Activated CD4-positive, alpha-beta memory T cell treated with anti-CD3 and anti-CD28 coated beads for 36 hours (primary cell): ENCODE measurements at regions not wholly inside any gene's neighbourhood (a gene's known extent, or its start where the extent isn't known, plus 50 kb on each side); places are given as distances from the start of the nearest gene placed in this dataset.
"Not testable (repeated sequence)": the region's sequence is repeated elsewhere in the genome, so short reads cannot be mapped to it uniquely, and the experiment has no call there.

Experiments used
- CTCF ChIA-PET: fragments of 350-600 bp; sonication (Branson Sonifier 250); formaldehyde crosslinking; loops from one replicate; lab custom pipeline; 2021; ENCODE audit warnings: antibody characterized with exemption, inconsistent platforms; lab: Charles Lee
- POLR2A ChIA-PET: fragments of 350-600 bp; sonication (Branson Sonifier 250); formaldehyde crosslinking; loops from one replicate; lab custom pipeline; 2021; ENCODE audit warnings: antibody characterized with exemption; lab: Charles Lee
- DNase-seq: peaks from one replicate; pipeline ENCODE4 v3.0.0-alpha.2; 2020
- H3K27ac Mint-ChIP-seq: one replicate; pipeline ENCODE4 v1.8.0; 2021; ENCODE audit warnings: mixed read lengths
- H3K27me3 Mint-ChIP-seq: one replicate; pipeline ENCODE4 v1.8.0; 2021; ENCODE audit warnings: mixed read lengths
- H3K36me3 Mint-ChIP-seq: one replicate; pipeline ENCODE4 v1.8.0; 2021; ENCODE audit warnings: mixed read lengths
- H3K4me1 Mint-ChIP-seq: one replicate; pipeline ENCODE4 v1.8.0; 2021; ENCODE audit warnings: low read depth, mixed read lengths
- H3K4me3 Mint-ChIP-seq: one replicate; pipeline ENCODE4 v1.8.0; 2021; ENCODE audit warnings: mild to moderate bottlenecking, mixed read lengths
- H3K9me3 Mint-ChIP-seq: one replicate; pipeline ENCODE4 v1.8.0; 2021; ENCODE audit warnings: mixed read lengths
- intact Hi-C: fragments of 100-400 bp; cut with micrococcal nuclease; formaldehyde crosslinking; loops from one replicate; pipeline ENCODE4 v1.15.1; 2023

DNA sequence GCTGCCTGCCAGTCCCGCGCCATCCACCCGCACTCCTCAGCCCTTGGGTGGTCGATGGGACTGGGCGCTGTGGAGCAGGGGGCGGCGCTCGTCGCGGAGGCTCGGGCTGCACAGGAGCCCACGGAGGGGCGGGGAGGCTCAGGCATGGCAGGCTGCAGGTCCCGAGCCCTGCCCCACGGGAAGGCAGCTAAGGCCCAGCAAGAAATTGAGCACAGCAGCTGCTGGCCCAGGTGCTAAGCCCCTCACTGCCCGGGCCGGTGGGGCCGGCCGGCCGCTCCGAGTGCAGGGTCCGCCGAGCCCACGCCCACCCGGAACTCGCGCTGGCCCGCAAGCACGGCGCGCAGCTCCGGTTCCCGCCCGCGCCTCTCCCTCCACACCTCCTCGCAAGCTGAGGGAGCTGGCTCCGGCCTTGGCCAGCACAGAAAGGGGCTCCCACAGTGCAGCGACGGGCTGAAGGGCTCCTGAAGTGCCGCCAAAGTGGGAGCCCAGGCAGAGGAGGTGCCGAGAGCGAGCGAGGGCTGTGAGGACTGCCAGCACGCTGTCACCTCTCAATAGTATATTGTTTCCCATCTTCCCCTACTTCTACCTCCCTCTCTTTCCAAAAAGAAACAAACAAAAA lies 219.6 kb downstream of the BAMBI start:
- CTCF ChIA-PET, DNase-seq, intact Hi-C loops, H3K27ac Mint-ChIP-seq, H3K9me3 Mint-ChIP-seq, H3K36me3 Mint-ChIP-seq, H3K27me3 Mint-ChIP-seq, H3K4me1 Mint-ChIP-seq, H3K4me3 Mint-ChIP-seq, POLR2A ChIA-PET: not testable (repeated sequence)

DNA sequence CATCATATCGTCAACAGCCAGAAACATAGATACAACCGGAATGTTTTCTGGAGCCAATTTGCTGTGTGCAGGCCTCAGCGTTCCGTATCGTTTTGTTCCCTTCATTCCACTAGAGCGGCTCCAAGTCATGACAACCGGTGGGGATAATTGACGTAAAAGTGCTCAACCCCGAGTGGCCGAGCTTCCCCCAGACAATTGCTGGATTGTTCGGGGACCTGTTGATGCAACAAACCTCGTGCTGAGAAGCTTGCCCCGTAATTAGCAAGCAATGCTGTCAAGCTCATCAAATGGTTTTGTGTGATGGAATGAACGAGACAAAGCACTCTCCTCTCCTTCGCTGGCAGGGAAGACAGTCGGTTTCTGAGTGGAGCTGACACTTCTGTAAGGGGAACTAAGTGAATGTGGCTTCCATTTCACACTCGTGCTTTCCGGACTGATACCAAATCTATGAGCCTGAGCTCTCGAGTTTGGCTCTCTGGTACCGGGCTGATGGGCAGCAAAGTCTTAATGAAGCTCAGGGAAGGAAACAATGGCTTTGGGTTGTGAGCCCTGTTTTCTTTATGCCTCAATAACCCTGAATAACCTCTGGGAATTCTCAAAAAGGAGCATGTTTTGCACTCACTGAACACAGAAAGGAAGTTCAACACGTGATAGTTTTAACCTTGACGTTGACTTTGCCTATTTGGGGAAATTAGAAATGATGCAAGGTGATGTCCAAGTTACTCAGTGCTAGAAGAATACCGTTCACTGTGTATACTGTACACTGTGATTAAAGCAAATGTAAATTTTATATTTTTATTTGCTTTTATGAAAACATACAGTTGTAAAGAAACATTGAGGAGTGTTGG lies 220.5 kb downstream of the BAMBI start:
- Mint-ChIP-seq H3K4me3 (no peak overlapping the region), H3K4me1 (no peaks in the 10 kb centered on the region), H3K27ac (no peak overlapping the region), H3K36me3 (no peaks in the 10 kb centered on the region), H3K9me3 (no peaks in the 10 kb centered on the region), H3K27me3 (no peaks in the 10 kb centered on the region)
- no peak for DNase-seq
- POLR2A ChIA-PET = no interaction called here
- intact Hi-C loops = no loop called here
- CTCF ChIA-PET = no interaction called here

DNA sequence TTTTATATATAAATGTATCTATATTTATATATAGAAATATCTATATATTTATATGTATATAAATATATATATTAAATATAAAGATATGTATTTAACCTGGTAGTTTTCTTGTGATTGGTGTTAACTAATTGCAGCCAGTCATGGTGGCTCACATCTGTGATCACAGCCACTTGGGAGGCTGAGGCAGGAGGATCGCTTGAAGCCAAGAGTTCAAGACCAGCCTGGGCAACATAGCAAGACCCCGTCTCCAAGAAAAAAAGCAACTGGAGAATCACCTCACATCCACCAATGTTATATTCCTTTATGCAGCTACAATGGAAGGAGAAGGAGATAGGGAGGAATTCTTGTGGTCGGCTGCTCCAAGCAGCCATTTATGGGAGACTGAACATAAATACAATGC lies 224.9 kb downstream of the BAMBI start:
- DNase-seq = no peak
- H3K9me3 Mint-ChIP-seq = no peaks in the 10 kb centered on the region
- H3K36me3 Mint-ChIP-seq = no peaks in the 10 kb centered on the region
- no peak overlapping the region for H3K4me3 Mint-ChIP-seq
- ChIA-PET CTCF (no interaction called here), POLR2A (no interaction called here)
- no peak overlapping the region for H3K27ac Mint-ChIP-seq
- no peaks in the 10 kb centered on the region for H3K4me1 Mint-ChIP-seq
- intact Hi-C loops = no loop called here
- no peaks in the 10 kb centered on the region for H3K27me3 Mint-ChIP-seq

DNA sequence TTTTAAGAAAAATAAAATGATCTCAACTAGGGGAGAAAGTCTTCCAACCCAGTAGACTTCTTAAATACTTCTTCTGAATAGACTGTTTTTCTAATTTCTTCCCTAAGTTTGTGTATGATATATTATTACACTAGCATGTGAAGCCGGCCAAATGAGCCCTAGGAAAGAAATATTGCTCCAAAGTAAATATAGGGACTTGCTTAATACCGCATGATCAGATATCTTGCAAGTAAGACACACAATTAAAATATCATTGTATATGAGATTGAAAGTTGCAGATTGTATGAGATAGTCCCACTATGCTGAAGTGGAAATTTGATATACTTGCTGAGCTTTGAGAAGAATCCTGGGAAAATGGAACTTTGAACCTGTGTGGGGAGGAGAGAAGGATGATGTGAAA lies 225.7 kb downstream of the BAMBI start:
- Mint-ChIP-seq H3K27ac (no peak overlapping the region), H3K27me3 (no peaks in the 10 kb centered on the region), H3K4me1 (no peaks in the 10 kb centered on the region), H3K9me3 (no peaks in the 10 kb centered on the region), H3K4me3 (no peak overlapping the region), H3K36me3 (no peaks in the 10 kb centered on the region)
- intact Hi-C loops = no loop called here
- DNase-seq = no peak
- POLR2A ChIA-PET = no interaction called here
- CTCF ChIA-PET = no interaction called here

DNA sequence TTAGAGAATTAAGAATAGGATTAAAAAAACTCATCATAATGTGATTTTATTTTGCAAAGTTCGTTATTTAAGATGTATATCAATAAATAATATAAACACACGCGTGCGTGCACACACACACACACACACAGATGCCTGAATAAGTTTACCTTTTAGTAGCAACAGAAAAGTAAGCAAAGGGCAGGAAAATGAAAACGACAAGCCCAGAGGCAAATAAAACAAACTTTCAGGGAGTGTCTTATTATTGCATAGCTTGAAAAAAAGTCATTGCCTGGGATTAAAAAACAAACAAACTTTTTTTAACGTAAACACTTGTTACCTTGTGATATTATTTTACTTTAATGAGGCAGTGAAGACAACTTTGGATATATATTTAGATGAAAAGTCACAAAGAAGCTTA lies 226.4 kb downstream of the BAMBI start:
- H3K36me3 Mint-ChIP-seq = no peaks in the 10 kb centered on the region
- intact Hi-C loops = no loop called here
- H3K27ac Mint-ChIP-seq = no peak overlapping the region
- no peaks in the 10 kb centered on the region for H3K4me1 Mint-ChIP-seq
- CTCF ChIA-PET = no interaction called here
- no peaks in the 10 kb centered on the region for H3K27me3 Mint-ChIP-seq
- POLR2A ChIA-PET = interaction anchor here (1.0 kb wide), 1 partner anchor 355 kb away, joined by 6 read pairs; no protein-coding TSS in a partner anchor
- H3K4me3 Mint-ChIP-seq = no peak overlapping the region
- no peak for DNase-seq
- no peaks in the 10 kb centered on the region for H3K9me3 Mint-ChIP-seq

DNA sequence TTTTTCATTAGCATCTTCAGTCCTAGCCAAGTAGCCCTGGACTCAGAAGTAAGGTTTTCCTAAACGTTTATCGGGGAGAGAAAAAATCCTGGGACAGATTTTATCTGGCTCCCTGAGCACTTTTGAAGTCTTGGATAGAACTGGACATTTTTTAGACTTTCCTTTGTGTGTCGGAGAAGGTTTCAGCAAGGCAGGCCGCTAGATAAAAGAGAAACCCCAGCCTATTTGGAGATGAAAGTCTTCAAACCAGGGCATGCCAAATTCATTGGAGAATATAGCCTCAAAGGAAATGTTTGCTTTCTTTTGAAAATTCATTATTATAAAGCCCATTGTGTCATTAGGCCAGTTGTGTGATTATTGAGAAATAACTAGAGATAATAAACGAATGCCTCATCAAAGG lies 228.1 kb downstream of the BAMBI start:
- POLR2A ChIA-PET = no interaction called here
- no peaks in the 10 kb centered on the region for H3K9me3 Mint-ChIP-seq
- no peaks in the 10 kb centered on the region for H3K4me1 Mint-ChIP-seq
- H3K36me3 Mint-ChIP-seq = no peaks in the 10 kb centered on the region
- no peak overlapping the region for H3K27ac Mint-ChIP-seq
- intact Hi-C loops = no loop called here
- CTCF ChIA-PET = no interaction called here
- no peak overlapping the region for H3K4me3 Mint-ChIP-seq
- DNase-seq = no peak
- H3K27me3 Mint-ChIP-seq = no peaks in the 10 kb centered on the region

DNA sequence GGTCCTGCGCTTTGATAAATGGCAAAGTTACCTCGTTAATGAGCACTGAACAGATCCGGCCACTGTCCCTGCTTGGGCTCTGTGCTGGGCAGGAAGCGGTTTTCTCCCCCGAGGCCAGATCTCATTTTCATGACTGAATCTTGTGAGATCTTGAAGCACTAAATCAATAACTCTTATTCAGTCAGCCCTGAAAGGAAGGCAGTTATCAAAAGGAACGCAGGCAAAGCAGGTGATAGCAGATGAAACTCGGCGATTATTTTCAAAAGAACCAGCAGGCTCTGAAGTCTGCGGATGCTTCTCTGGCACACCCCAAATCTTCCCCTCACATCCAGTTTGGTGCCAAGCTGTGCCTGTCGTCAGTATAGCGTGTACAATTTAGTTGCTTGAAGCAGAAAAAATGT lies 228.7 kb downstream of the BAMBI start:
- DNase-seq = no peak
- CTCF ChIA-PET = no interaction called here
- Mint-ChIP-seq H3K9me3 (no peaks in the 10 kb centered on the region), H3K27ac (no peak overlapping the region), H3K27me3 (no peaks in the 10 kb centered on the region), H3K4me1 (no peaks in the 10 kb centered on the region), H3K4me3 (no peak overlapping the region), H3K36me3 (no peaks in the 10 kb centered on the region)
- intact Hi-C loops = no loop called here
- POLR2A ChIA-PET = no interaction called here

DNA sequence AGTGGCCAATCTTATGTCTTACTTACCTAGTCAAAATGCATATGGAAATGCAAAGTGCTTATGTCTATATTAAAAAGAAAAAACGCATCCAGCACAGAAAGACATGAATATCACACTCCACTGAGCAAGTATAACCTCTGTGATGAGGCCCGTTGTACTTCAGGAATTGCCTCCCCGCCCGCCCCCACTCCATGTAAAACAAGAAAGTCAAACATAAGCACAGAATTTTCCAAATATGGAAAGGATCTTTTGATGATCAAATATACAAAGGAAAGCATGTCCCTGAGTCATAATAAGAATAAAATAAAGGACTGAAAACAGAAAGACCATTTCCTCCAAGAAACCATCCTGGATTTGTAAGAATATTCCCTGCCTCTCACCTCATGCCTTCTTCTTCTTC lies 229.1 kb downstream of the BAMBI start:
- Mint-ChIP-seq H3K36me3 (no peaks in the 10 kb centered on the region), H3K9me3 (no peaks in the 10 kb centered on the region), H3K4me1 (no peaks in the 10 kb centered on the region), H3K4me3 (no peak overlapping the region), H3K27ac (no peak overlapping the region), H3K27me3 (no peaks in the 10 kb centered on the region)
- no peak for DNase-seq
- intact Hi-C loops = no loop called here
- CTCF ChIA-PET = no interaction called here
- POLR2A ChIA-PET = no interaction called here

DNA sequence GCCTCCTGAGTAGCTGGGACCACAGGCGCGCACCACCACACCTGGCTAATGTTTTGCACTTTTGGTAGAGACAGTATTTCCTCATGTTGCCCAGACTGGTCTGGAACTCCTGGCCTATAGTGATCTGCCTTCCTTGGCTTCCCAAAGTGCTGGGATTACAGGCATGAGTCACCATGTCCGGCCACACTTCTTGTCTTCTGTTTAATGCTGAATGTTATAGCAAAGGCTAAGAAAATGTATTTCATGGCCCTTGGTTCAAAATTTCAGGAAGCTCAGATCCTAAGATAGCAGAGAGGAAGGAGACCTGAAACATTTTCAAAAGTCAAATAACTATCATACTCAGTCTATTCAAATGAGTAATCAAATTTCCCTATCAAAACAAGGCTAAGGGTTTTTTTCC lies 229.6 kb downstream of the BAMBI start:
- POLR2A ChIA-PET = interaction anchor here (0.6 kb wide), 1 partner anchor 931 kb away, joined by 3 read pairs; no protein-coding TSS in a partner anchor
- Mint-ChIP-seq H3K36me3 (no peaks in the 10 kb centered on the region), H3K4me1 (no peaks in the 10 kb centered on the region), H3K27ac (no peak overlapping the region), H3K9me3 (no peaks in the 10 kb centered on the region), H3K4me3 (no peak overlapping the region), H3K27me3 (peaks cover under 1% of the 10 kb centered on the region)
- intact Hi-C loops = no loop called here
- CTCF ChIA-PET = no interaction called here
- DNase-seq = no peak

DNA sequence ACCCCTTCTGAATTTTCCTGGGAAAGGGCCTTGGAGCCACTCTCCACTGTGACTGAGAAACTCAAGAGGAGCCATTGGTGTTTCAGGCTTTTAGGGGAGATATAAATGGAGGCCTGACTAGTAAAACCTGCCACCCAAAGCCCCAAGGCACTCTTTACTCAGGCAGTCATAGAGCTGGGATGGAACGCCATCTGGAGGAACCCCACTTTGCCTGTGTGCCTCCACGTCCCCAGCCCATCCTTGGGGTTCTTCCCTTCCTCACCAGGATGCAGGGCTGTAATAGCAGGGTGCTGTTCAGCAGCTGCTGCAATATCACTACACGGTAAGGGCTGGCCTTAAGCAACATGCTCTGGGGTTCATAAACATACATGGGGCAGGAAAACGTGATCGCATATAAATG lies 232.6 kb downstream of the BAMBI start:
- ChIA-PET POLR2A (no interaction called here), CTCF (no interaction called here)
- H3K36me3 Mint-ChIP-seq = no peaks in the 10 kb centered on the region
- DNase-seq = no peak
- no peak overlapping the region for H3K4me3 Mint-ChIP-seq
- H3K4me1 Mint-ChIP-seq = no peaks in the 10 kb centered on the region
- H3K9me3 Mint-ChIP-seq = no peaks in the 10 kb centered on the region
- intact Hi-C loops = no loop called here
- no peak overlapping the region for H3K27ac Mint-ChIP-seq
- peaks cover 1% of the 10 kb centered on the region for H3K27me3 Mint-ChIP-seq

DNA sequence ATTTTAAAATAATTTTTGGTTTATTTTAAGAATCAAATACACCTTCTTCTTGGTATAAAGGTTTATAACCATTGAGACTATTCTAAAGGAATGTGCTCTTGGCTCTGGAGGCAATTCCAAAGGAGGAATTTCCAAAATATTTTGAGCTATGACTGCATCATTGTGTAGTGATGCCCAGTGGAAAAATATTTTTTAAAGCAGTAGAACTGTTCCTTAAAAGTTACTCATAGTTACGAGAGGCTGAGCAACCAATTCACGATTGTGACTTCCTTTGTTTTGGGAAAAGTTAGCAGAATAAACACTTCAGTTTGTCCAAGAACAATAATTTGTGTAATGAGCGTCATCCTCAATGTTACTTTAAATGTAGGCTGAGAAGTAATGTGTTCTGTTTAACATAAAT lies 233.6 kb downstream of the BAMBI start:
- CTCF ChIA-PET = no interaction called here
- Mint-ChIP-seq H3K27ac (no peak overlapping the region), H3K4me1 (no peaks in the 10 kb centered on the region), H3K36me3 (no peaks in the 10 kb centered on the region), H3K27me3 (peaks cover 1% of the 10 kb centered on the region), H3K9me3 (no peaks in the 10 kb centered on the region), H3K4me3 (no peak overlapping the region)
- POLR2A ChIA-PET = no interaction called here
- DNase-seq = no peak
- intact Hi-C loops = no loop called here

DNA sequence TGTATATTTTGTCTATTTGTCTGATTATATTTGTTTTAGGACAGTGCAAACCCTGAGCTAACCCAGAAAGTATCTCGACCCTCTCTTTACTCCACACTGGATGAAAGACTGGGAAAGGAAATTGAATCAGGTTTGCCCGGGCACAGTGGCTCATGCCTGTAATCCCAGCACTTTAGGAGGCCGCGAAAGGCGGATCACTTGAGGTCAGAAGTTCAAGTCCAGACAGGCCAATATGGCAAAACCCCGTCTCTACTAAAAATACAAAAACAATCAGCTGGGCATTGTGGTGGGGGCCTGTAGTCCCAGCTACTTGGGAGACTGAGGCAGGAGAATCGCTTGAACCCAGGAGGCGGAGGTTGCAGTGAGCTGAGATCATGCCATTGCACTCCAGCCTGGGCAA lies 234.2 kb downstream of the BAMBI start:
- H3K9me3 Mint-ChIP-seq, H3K4me3 Mint-ChIP-seq, H3K4me1 Mint-ChIP-seq, H3K36me3 Mint-ChIP-seq, H3K27ac Mint-ChIP-seq, DNase-seq, CTCF ChIA-PET, intact Hi-C loops, POLR2A ChIA-PET, H3K27me3 Mint-ChIP-seq: not testable (repeated sequence)
